H1 (cell line): ENCODE measurements at regions not wholly inside any gene's neighbourhood (a gene's known extent, or its start where the extent isn't known, plus 50 kb on each side); places are given as distances from the start of the nearest gene placed in this dataset.

ENCODE experiments used
- CTCF ChIA-PET: fragments of 300-600 bp; sonication (Branson Sonifier 250); formaldehyde crosslinking; loops from one replicate; lab custom pipeline; 2021; ENCODE audit not compliant: partially characterized antibody; lab: Charles Lee
- POLR2A ChIA-PET: fragments of 300-600 bp; sonication (Branson Sonifier 250); formaldehyde crosslinking; loops from one replicate; lab custom pipeline; 2021; ENCODE audit warnings: inconsistent platforms; ENCODE audit not compliant: partially characterized antibody; lab: Charles Lee
- DNase-seq, 2 experiments: peaks; one replicate each; pipeline versions ENCODE4 v3.0.0 to v3.0.0-alpha.2; 2010 to 2022; ENCODE audit warnings: low spot score in 2 of 2, low read depth in 1 of 2, mixed read lengths in 1 of 2
- FAIRE-seq: peaks from 2 replicates; lab custom pipeline; 2011; peaks lifted over from hg19 to GRCh38; lab: Jason Lieb, UNC
- H2AFZ ChIP-seq: 2 replicates; pipeline ENCODE4 v1.8.1; 2012; ENCODE audit warnings: low read length, inconsistent platforms
- H2AK5ac ChIP-seq: 2 replicates; pipeline ENCODE4 v1.6.1; 2013; ENCODE audit warnings: low read depth, low read length
- H2BK120ac ChIP-seq: replicated peaks from 2 replicates; pipeline ENCODE3; 2013; ENCODE audit warnings: low read depth, low read length, inconsistent platforms
- H2BK12ac ChIP-seq: 2 replicates; pipeline ENCODE4 v1.6.1; 2013; ENCODE audit warnings: low read depth, low read length
- H2BK15ac ChIP-seq: 2 replicates; pipeline ENCODE4 v1.6.1; 2013; ENCODE audit warnings: low read length
- H2BK20ac ChIP-seq: 2 replicates; pipeline ENCODE4 v1.6.1; 2013; ENCODE audit warnings: low read length
- H2BK5ac ChIP-seq: 2 replicates; pipeline ENCODE4 v1.6.1; 2013; ENCODE audit warnings: low read depth, low read length
- H3K14ac ChIP-seq: 2 replicates; pipeline ENCODE4 v1.6.1; 2013; ENCODE audit warnings: inconsistent platforms; ENCODE audit not compliant: insufficient read length
- H3K18ac ChIP-seq: 2 replicates; pipeline ENCODE4 v1.6.1; 2013; ENCODE audit warnings: low read length; ENCODE audit errors: extremely low read depth
- H3K23ac ChIP-seq: 2 replicates; pipeline ENCODE4 v1.6.1; 2013; ENCODE audit warnings: inconsistent platforms; ENCODE audit not compliant: insufficient read length
- H3K23me2 ChIP-seq: 2 replicates; pipeline ENCODE4 v1.6.1; 2013; ENCODE audit warnings: low read depth, low read length
- H3K27ac ChIP-seq: 2 replicates; pipeline ENCODE4 v1.6.1; 2011; ENCODE audit warnings: low read depth, low read length, inconsistent platforms
- H3K27me3 ChIP-seq, 4 experiments: replicated peaks in 1 of 4; 1 replicate in 1 of 4; 2 replicates in 3 of 4; pipeline versions ENCODE4 v1.6.1 to v1.8.1; 2011 to 2013; ENCODE audit warnings: low read length in 3 of 4, mild to moderate bottlenecking in 3 of 4, inconsistent platforms in 2 of 4, mixed read lengths in 2 of 4, moderate library complexity in 1 of 4; ENCODE audit not compliant: control insufficient read depth in 3 of 4, insufficient read depth in 3 of 4; ENCODE audit errors: extremely low read depth in 1 of 4
- H3K36me3 ChIP-seq, 4 experiments: 2 replicates each; pipeline versions ENCODE4 v1.6.1 to v1.8.1; 2011 to 2013; ENCODE audit warnings: mild to moderate bottlenecking in 4 of 4, low read length in 3 of 4, moderate library complexity in 2 of 4, control low read depth in 1 of 4, inconsistent platforms in 1 of 4; ENCODE audit not compliant: insufficient read depth in 4 of 4, control insufficient read depth in 2 of 4
- H3K4ac ChIP-seq: replicated peaks from 2 replicates; pipeline ENCODE3; 2013; ENCODE audit warnings: low read length, low read depth, mixed read lengths, inconsistent platforms; ENCODE audit not compliant: insufficient read length
- H3K4me1 ChIP-seq, 4 experiments: replicated peaks in 1 of 4; 1 replicate in 1 of 4; 2 replicates in 3 of 4; pipeline versions ENCODE4 v1.6.1 to v1.8.1; 2011 to 2013; ENCODE audit warnings: low read length in 3 of 4, inconsistent platforms in 2 of 4, mixed read lengths in 1 of 4; ENCODE audit not compliant: insufficient read depth in 4 of 4, control insufficient read depth in 3 of 4
- H3K4me2 ChIP-seq, 2 experiments: 2 replicates each; pipeline versions ENCODE4 v1.6.1 to v1.8.1; 2011 to 2013; ENCODE audit warnings: low read depth in 2 of 2, low read length in 2 of 2, control low read depth in 1 of 2, inconsistent platforms in 1 of 2, mild to moderate bottlenecking in 1 of 2; ENCODE audit not compliant: insufficient read depth in 1 of 2
- H3K4me3 ChIP-seq, 4 experiments: fragments of 200-600, 300-600 bp in 1 of 4; sonication (generic), shearing (Covaris generic), sonication (Bioruptor Twin) in 1 of 4; 2 replicates each; pipeline versions ENCODE4 v1.5.1 to v1.8.1; 2011 to 2016; ENCODE audit warnings: low read length in 4 of 4, low read depth in 3 of 4, control low read depth in 2 of 4, inconsistent platforms in 2 of 4, mild to moderate bottlenecking in 2 of 4, mixed read lengths in 1 of 4, moderate library complexity in 1 of 4; ENCODE audit not compliant: insufficient read depth in 2 of 4; ENCODE audit errors: extremely low read depth in 1 of 4
- H3K56ac ChIP-seq: replicated peaks from 2 replicates; pipeline ENCODE3; 2013; ENCODE audit warnings: low read depth, mild to moderate bottlenecking, mixed read lengths, low read length, inconsistent platforms; ENCODE audit not compliant: insufficient read length
- H3K79me1 ChIP-seq: 2 replicates; pipeline ENCODE4 v1.6.1; 2013; ENCODE audit warnings: low read depth, low read length, control low read depth
- H3K79me2 ChIP-seq, 2 experiments: 2 replicates each; pipeline versions ENCODE4 v1.6.1 to v1.8.1; 2012 to 2013; ENCODE audit warnings: low read length in 2 of 2, mild to moderate bottlenecking in 2 of 2, inconsistent platforms in 1 of 2; ENCODE audit not compliant: insufficient read depth in 2 of 2, control insufficient read depth in 1 of 2
- H3K9ac ChIP-seq, 4 experiments: replicated peaks in 1 of 4; 1 replicate in 1 of 4; 2 replicates in 3 of 4; pipeline versions ENCODE4 v1.6.1 to v1.8.1; 2011 to 2013; ENCODE audit warnings: low read depth in 3 of 4, low read length in 3 of 4, control low read depth in 2 of 4, mild to moderate bottlenecking in 2 of 4, moderate library complexity in 2 of 4, inconsistent platforms in 1 of 4; ENCODE audit errors: extremely low read depth in 1 of 4
- H3K9me3 ChIP-seq, 2 experiments: 2 replicates each; pipeline versions ENCODE4 v1.6.1 to v1.8.1; 2012 to 2013; ENCODE audit warnings: mild to moderate bottlenecking in 2 of 2, moderate library complexity in 2 of 2, control low read depth in 1 of 2, inconsistent platforms in 1 of 2, low read depth in 1 of 2, low read length in 1 of 2, mixed read lengths in 1 of 2; ENCODE audit not compliant: insufficient read depth in 2 of 2
- H4K20me1 ChIP-seq, 2 experiments: replicated peaks in 1 of 2; 2 replicates each; pipeline versions ENCODE3 to v1.8.1; 2011 to 2013; ENCODE audit warnings: inconsistent platforms in 2 of 2, low read length in 2 of 2, mild to moderate bottlenecking in 1 of 2; ENCODE audit not compliant: insufficient read depth in 2 of 2, control insufficient read depth in 1 of 2
- H4K5ac ChIP-seq: 2 replicates; pipeline ENCODE4 v1.6.1; 2013; ENCODE audit warnings: low read length, low read depth, mixed read lengths, inconsistent platforms; ENCODE audit not compliant: insufficient read length
- H4K8ac ChIP-seq: 2 replicates; pipeline ENCODE4 v1.8.0; 2013; ENCODE audit warnings: mild to moderate bottlenecking, moderate library complexity, low read length, inconsistent platforms; ENCODE audit not compliant: insufficient read depth; ENCODE audit errors: extremely low read depth
- H4K91ac ChIP-seq: replicated peaks from 2 replicates; pipeline ENCODE3; 2013; ENCODE audit warnings: low read length, mixed read lengths, inconsistent platforms; ENCODE audit not compliant: insufficient read length
- E2F6 ChIP-seq: IDR thresholded peaks from 2 replicates; pipeline ENCODE4 v1.6.1; 2012; ENCODE audit warnings: inconsistent platforms
- EP300 ChIP-seq, 2 experiments: IDR thresholded peaks; 1 replicate in 1 of 2; 2 replicates in 1 of 2; pipeline ENCODE4 v1.6.1; 2011 to 2012; ENCODE audit warnings: low read depth in 2 of 2, low read length in 2 of 2, mild to moderate bottlenecking in 2 of 2, borderline replicate concordance in 1 of 2, inconsistent platforms in 1 of 2, moderate library complexity in 1 of 2
- TEAD4 ChIP-seq: IDR thresholded peaks from 2 replicates; pipeline ENCODE4 v1.6.1; 2012; ENCODE audit warnings: low read depth, low read length, inconsistent platforms, mixed read lengths
- WGBS, 2 experiments: shearing (Covaris generic) in 1 of 2; methylation state at CpG; one replicate each; pipeline versions ENCODE4 v1.1.6 to v1.1.7; 2013 to 2015; ENCODE audit warnings: low lambda C conversion rate in 2 of 2, mixed read lengths in 2 of 2, inconsistent platforms in 1 of 2, low coverage in 1 of 2, missing lambda C conversion rate in 1 of 2; ENCODE audit not compliant: insufficient replicate concordance in 2 of 2, insufficient coverage in 1 of 2, insufficient read length in 1 of 2; ENCODE audit errors: extremely low coverage in 1 of 2, missing lambda C conversion rate in 1 of 2; 5-methylcytosine and 5-hydroxymethylcytosine counted together

- H2AFZ ChIP-seq, result no peak overlapping the region
- H4K5ac ChIP-seq, result no peak overlapping the region
- peaks cover 0 to 5% of the 10 kb centered on the region in 2 experiments; a peak in 1 of 4 replicates for H3K9me3 ChIP-seq
- no peak overlapping the region for H2BK15ac ChIP-seq
- H3K4me2 ChIP-seq, result no peak overlapping the region
- no peaks in the 10 kb centered on the region for H3K4me1 ChIP-seq
- H3K79me2 ChIP-seq, result no peaks in the 10 kb centered on the region
- no peaks in the 10 kb centered on the region for H3K79me1 ChIP-seq
- no peak overlapping the region for H2BK5ac ChIP-seq
- no peaks in the 10 kb centered on the region for H3K36me3 ChIP-seq
- no peak overlapping the region for H2BK120ac ChIP-seq
- DNase-seq (no peak), FAIRE-seq (no peak)
- H2BK20ac ChIP-seq, result no peak overlapping the region
- no peak overlapping the region for H3K14ac ChIP-seq
- H3K4me3 ChIP-seq, result no peak overlapping the region
- no peak overlapping the region for H4K8ac ChIP-seq
- H4K20me1 ChIP-seq, result no peaks in the 10 kb centered on the region
- H3K18ac ChIP-seq, result no peak overlapping the region
- H3K27me3 ChIP-seq, result no peaks in the 10 kb centered on the region
- no peak overlapping the region for H3K27ac ChIP-seq
- TF ChIP-seq E2F6 (no peak), EP300 (IDR thresholded peaks at IDR 0.05; ENCODE audit: borderline replicate concordance in 1 of 2, low read depth in 2 of 2, low read length in 2 of 2) (no peak), TEAD4 (no peak)
- H3K9ac ChIP-seq, result no peak overlapping the region
- H4K91ac ChIP-seq, result no peak overlapping the region
- H3K23me2 ChIP-seq, result no peaks in the 10 kb centered on the region
- H3K4ac ChIP-seq, result no peak overlapping the region
- H2AK5ac ChIP-seq, result no peak overlapping the region
- no peak overlapping the region for H2BK12ac ChIP-seq
- POLR2A ChIA-PET, result no interaction called here
- 77% methylated on average over 1 of the region's 1 CpG; no CpG with 5 or more reads in 1 of the 2 experiments for WGBS, 2 experiments
- CTCF ChIA-PET, result no interaction called here
- no peak overlapping the region for H3K23ac ChIP-seq
- no peak overlapping the region for H3K56ac ChIP-seq
These were observed 683.3 kb downstream of the LUZP2 start for GRCh38 chr11:25180187-25180586.
